ENCODE measurements at regions not wholly inside any gene's neighbourhood (a gene's known extent, or its start where the extent isn't known, plus 50 kb on each side); places are given as distances from the start of the nearest gene placed in this dataset.

GRCh38 chr5:62154758-62155157, 151.2 kb upstream of the KIF2A start:
- no peak for DNase-seq (ENCODE audit: insufficient read length, low spot score)
- no peak for FAIRE-seq
- TF ChIP-seq CTCF (IDR thresholded peaks at IDR 0.05; ENCODE audit: insufficient read depth, missing control alignments): no peak

- TF ChIP-seq CTCF (IDR thresholded peaks at IDR 0.05; ENCODE audit: insufficient read depth, missing control alignments): no peak
- DNase-seq (ENCODE audit: insufficient read length, low spot score): no peak
- FAIRE-seq: no peak
These were observed 150.0 kb upstream of the KIF2A start for GRCh38 chr5:62155988-62156387.

- FAIRE-seq (no peak), DNase-seq (ENCODE audit: insufficient read length, low spot score) (no peak)
- no peak for TF ChIP-seq CTCF (IDR thresholded peaks at IDR 0.05; ENCODE audit: insufficient read depth, missing control alignments)
These were observed 138.4 kb upstream of the KIF2A start for GRCh38 chr5:62167561-62168057.

GRCh38 chr5:62168506-62169281, 137.3 kb upstream of the KIF2A start:
- no peak for TF ChIP-seq CTCF (IDR thresholded peaks at IDR 0.05; ENCODE audit: insufficient read depth, missing control alignments)
- FAIRE-seq (no peak), DNase-seq (ENCODE audit: insufficient read length, low spot score) (no peak)

GRCh38 chr5:62178258-62178657, 127.7 kb upstream of the KIF2A start:
- no peak for TF ChIP-seq CTCF (IDR thresholded peaks at IDR 0.05; ENCODE audit: insufficient read depth, missing control alignments)
- FAIRE-seq: no peak
- DNase-seq (ENCODE audit: insufficient read length, low spot score): no peak

- TF ChIP-seq CTCF (IDR thresholded peaks at IDR 0.05; ENCODE audit: insufficient read depth, missing control alignments): no peak
- no peak for DNase-seq (ENCODE audit: insufficient read length, low spot score)
- no peak for FAIRE-seq
These were observed 123.2 kb upstream of the KIF2A start for GRCh38 chr5:62182802-62183201.

- DNase-seq (ENCODE audit: insufficient read length, low spot score) (no peak), FAIRE-seq (no peak)
- no peak for TF ChIP-seq CTCF (IDR thresholded peaks at IDR 0.05; ENCODE audit: insufficient read depth, missing control alignments)
These were observed 122.3 kb upstream of the KIF2A start for GRCh38 chr5:62183727-62184126.
